ENCODE measurements at regions not wholly inside any gene's neighbourhood (a gene's known extent, or its start where the extent isn't known, plus 50 kb on each side); places are given as distances from the start of the nearest gene placed in this dataset.

DNA sequence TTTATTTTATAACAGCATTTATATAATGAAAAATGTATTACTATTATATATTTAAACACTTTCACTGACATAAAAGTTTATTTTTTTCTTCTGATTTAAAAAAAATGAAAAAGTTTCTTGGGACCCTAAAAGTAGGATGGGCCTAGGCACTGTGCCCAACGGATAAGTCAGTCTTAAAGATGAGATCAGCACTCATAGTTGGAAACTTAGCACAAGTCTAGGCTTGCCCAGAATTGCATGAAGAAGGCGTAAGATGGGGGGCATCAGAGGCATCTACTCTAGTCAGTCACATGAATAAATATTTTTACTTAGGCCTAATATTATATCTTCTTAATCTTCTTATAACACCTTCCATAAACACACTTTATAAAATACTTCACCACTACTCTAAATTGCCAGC is 306.7 kb upstream of the GRID2 start:
- TF ChIP-seq, protein P1, sequence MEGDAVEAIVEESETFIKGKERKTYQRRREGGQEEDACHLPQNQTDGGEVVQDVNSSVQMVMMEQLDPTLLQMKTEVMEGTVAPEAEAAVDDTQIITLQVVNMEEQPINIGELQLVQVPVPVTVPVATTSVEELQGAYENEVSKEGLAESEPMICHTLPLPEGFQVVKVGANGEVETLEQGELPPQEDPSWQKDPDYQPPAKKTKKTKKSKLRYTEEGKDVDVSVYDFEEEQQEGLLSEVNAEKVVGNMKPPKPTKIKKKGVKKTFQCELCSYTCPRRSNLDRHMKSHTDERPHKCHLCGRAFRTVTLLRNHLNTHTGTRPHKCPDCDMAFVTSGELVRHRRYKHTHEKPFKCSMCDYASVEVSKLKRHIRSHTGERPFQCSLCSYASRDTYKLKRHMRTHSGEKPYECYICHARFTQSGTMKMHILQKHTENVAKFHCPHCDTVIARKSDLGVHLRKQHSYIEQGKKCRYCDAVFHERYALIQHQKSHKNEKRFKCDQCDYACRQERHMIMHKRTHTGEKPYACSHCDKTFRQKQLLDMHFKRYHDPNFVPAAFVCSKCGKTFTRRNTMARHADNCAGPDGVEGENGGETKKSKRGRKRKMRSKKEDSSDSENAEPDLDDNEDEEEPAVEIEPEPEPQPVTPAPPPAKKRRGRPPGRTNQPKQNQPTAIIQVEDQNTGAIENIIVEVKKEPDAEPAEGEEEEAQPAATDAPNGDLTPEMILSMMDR (conservative IDR thresholded peaks at IDR 0.05 in 1 of 2, IDR thresholded peaks at IDR 0.05 in 1 of 2; ENCODE audit: low read depth in 1 of 2, low read length in 2 of 2), result no peak
- TF ChIP-seq EZH2 (IDR thresholded peaks at IDR 0.05; ENCODE audit: low read length, missing control alignments), result no peak
